Neural cell (in vitro differentiated cells): ENCODE measurements at regions not wholly inside any gene's neighbourhood (a gene's known extent, or its start where the extent isn't known, plus 50 kb on each side); places are given as distances from the start of the nearest gene placed in this dataset.

Experiments used
- H2AFZ ChIP-seq: fragments of 200-600, 300-800 bp; sonication (generic), shearing (Covaris generic); 2 replicates; pipeline ENCODE4 v1.6.0; 2014; ENCODE audit warnings: low read depth, mild to moderate bottlenecking, antibody characterized with exemption, low read length, moderate library complexity
- H3F3A ChIP-seq: fragments of 200-600 bp; shearing (Covaris generic); 2 replicates; pipeline ENCODE4 v1.6.1; 2016; ENCODE audit warnings: mild to moderate bottlenecking, moderate library complexity, mixed read lengths, antibody characterized with exemption, low read length; ENCODE audit not compliant: insufficient read depth, poor library complexity, severe bottlenecking
- H3K27ac ChIP-seq: fragments of 200-600, 300-800 bp; sonication (generic), shearing (Covaris generic); 2 replicates; pipeline ENCODE4 v1.5.1; 2014; ENCODE audit warnings: mild to moderate bottlenecking, low read length, moderate library complexity
- H3K27me3 ChIP-seq: fragments of 300-800, 200-600 bp; sonication (generic), shearing (Covaris generic); 2 replicates; pipeline ENCODE4 v1.6.0; 2014; ENCODE audit warnings: mild to moderate bottlenecking, low read depth, low read length, moderate library complexity; ENCODE audit not compliant: insufficient read depth
- H3K36me3 ChIP-seq: fragments of 300-800, 200-600 bp; sonication (generic), shearing (Covaris generic); 2 replicates; pipeline ENCODE4 v1.5.1; 2014; ENCODE audit warnings: mild to moderate bottlenecking, antibody characterized with exemption, low read length, moderate library complexity; ENCODE audit not compliant: insufficient read depth
- H3K4me2 ChIP-seq: fragments of 300-800, 200-600 bp; sonication (generic), shearing (Covaris generic); 2 replicates; pipeline ENCODE4 v1.6.0; 2014; ENCODE audit warnings: mild to moderate bottlenecking, low read length
- H3K4me3 ChIP-seq: fragments of 300-800, 200-600 bp; sonication (generic), shearing (Covaris generic); 2 replicates; pipeline ENCODE4 v1.5.1; 2014; ENCODE audit warnings: mild to moderate bottlenecking, low read length, moderate library complexity
- H3K79me2 ChIP-seq: fragments of 200-600 bp; shearing (Covaris generic); replicated peaks from 2 replicates; pipeline ENCODE4 v1.6.0; 2014; ENCODE audit warnings: mild to moderate bottlenecking, low read length, moderate library complexity; ENCODE audit not compliant: insufficient read depth
- H3K9ac ChIP-seq: fragments of 300-800, 200-600 bp; sonication (generic), shearing (Covaris generic); 2 replicates; pipeline ENCODE4 v1.6.1; 2016; ENCODE audit warnings: mild to moderate bottlenecking, low read length, mixed read lengths
- H3K9me2 ChIP-seq: fragments of 200-600 bp; shearing (Covaris generic); 2 replicates; pipeline ENCODE4 v1.6.1; 2016; ENCODE audit warnings: mild to moderate bottlenecking, low read length, mixed read lengths; ENCODE audit not compliant: insufficient read depth
- H3K9me3 ChIP-seq: fragments of 200-600, 300-800 bp; sonication (generic), shearing (Covaris generic); 2 replicates; pipeline ENCODE4 v1.6.1; 2016; ENCODE audit warnings: mild to moderate bottlenecking, mixed run types, low read length, moderate library complexity, mixed read lengths
- H4K20me1 ChIP-seq: fragments of 200-600 bp; shearing (Covaris generic); 2 replicates; pipeline ENCODE4 v1.6.1; 2016; ENCODE audit warnings: mild to moderate bottlenecking, mixed run types; ENCODE audit not compliant: insufficient read depth
- CTCF ChIP-seq: fragments of 450-650 bp; IDR thresholded peaks from 2 replicates; pipeline ENCODE4 v1.5.1; 2014; ENCODE audit warnings: antibody characterized with exemption, mild to moderate bottlenecking, moderate library complexity; ENCODE audit not compliant: poor library complexity, severe bottlenecking
- EP300 ChIP-seq: fragments of 450-650 bp; conservative IDR thresholded peaks from 2 replicates; pipeline ENCODE4 v1.6.1; 2014; ENCODE audit warnings: antibody characterized with exemption, mild to moderate bottlenecking, moderate library complexity; ENCODE audit not compliant: poor library complexity, severe bottlenecking
- EZH2 ChIP-seq: fragments of 200-600, 300-800 bp; shearing (Covaris generic), sonication (generic); IDR thresholded peaks from 2 replicates; pipeline ENCODE4 v1.6.1; 2014; ENCODE audit warnings: antibody characterized with exemption, low read length, borderline replicate concordance, mild to moderate bottlenecking; ENCODE audit not compliant: insufficient read depth, poor library complexity, severe bottlenecking
- MXI1 ChIP-seq: fragments of 450-650 bp; conservative IDR thresholded peaks from 2 replicates; pipeline ENCODE4 v1.6.1; 2014; ENCODE audit warnings: antibody characterized with exemption, mild to moderate bottlenecking; ENCODE audit not compliant: poor library complexity, severe bottlenecking
- POLR2AphosphoS5 ChIP-seq: IDR thresholded peaks from 2 replicates; pipeline ENCODE4 v1.6.1; 2012
- RAD21 ChIP-seq: fragments of 450-650 bp; conservative IDR thresholded peaks from 2 replicates; pipeline ENCODE4 v1.6.1; 2014; ENCODE audit warnings: antibody characterized with exemption, mild to moderate bottlenecking, moderate library complexity
- REST ChIP-seq: IDR thresholded peaks from 2 replicates; pipeline ENCODE4 v1.6.1; 2012; ENCODE audit warnings: borderline replicate concordance
- SMC3 ChIP-seq: fragments of 450-650 bp; conservative IDR thresholded peaks from 2 replicates; pipeline ENCODE4 v1.6.1; 2014; ENCODE audit warnings: antibody characterized with exemption, mild to moderate bottlenecking, moderate library complexity; ENCODE audit not compliant: poor library complexity
- TAF1 ChIP-seq: IDR thresholded peaks from 2 replicates; pipeline ENCODE4 v1.6.1; 2012; ENCODE audit warnings: low read depth

- H3K9ac ChIP-seq: no peak overlapping the region
- H3K27me3 ChIP-seq: no peaks in the 10 kb centered on the region
- TF ChIP-seq REST (no peak), TAF1 (no peak), MXI1 (no peak), POLR2AphosphoS5 (no peak), RAD21 (no peak), EP300 (no peak), EZH2 (no peak), CTCF (no peak), SMC3 (no peak)
- no peaks in the 10 kb centered on the region for H3F3A ChIP-seq
- no peaks in the 10 kb centered on the region for H4K20me1 ChIP-seq
- H3K36me3 ChIP-seq: no peaks in the 10 kb centered on the region
- no peak overlapping the region for H3K4me2 ChIP-seq
- H3K4me3 ChIP-seq: no peak overlapping the region
- no peak overlapping the region for H3K27ac ChIP-seq
- H3K9me3 ChIP-seq: no peaks in the 10 kb centered on the region
- H3K79me2 ChIP-seq: no peaks in the 10 kb centered on the region
- H2AFZ ChIP-seq: no peak overlapping the region
- no peaks in the 10 kb centered on the region for H3K9me2 ChIP-seq
Observed at GRCh38 chr2:56770490-56770889, 586.7 kb downstream of the CCDC85A start.

GRCh38 chr2:56784046-56784445, 600.3 kb downstream of the CCDC85A start:
- no peaks in the 10 kb centered on the region for H3F3A ChIP-seq
- H2AFZ ChIP-seq: no peak overlapping the region
- H3K4me2 ChIP-seq: no peak overlapping the region
- H4K20me1 ChIP-seq: no peaks in the 10 kb centered on the region
- no peaks in the 10 kb centered on the region for H3K36me3 ChIP-seq
- H3K9me3 ChIP-seq: no peaks in the 10 kb centered on the region
- H3K27me3 ChIP-seq: no peaks in the 10 kb centered on the region
- TF ChIP-seq RAD21: no peak
- no peak for TF ChIP-seq MXI1
- TF ChIP-seq TAF1: no peak
- TF ChIP-seq SMC3: no peak
- TF ChIP-seq REST: no peak
- TF ChIP-seq CTCF: no peak
- TF ChIP-seq EZH2: no peak
- no peak for TF ChIP-seq EP300
- no peak for TF ChIP-seq POLR2AphosphoS5
- H3K4me3 ChIP-seq: no peak overlapping the region
- H3K9ac ChIP-seq: no peak overlapping the region
- no peaks in the 10 kb centered on the region for H3K79me2 ChIP-seq
- H3K9me2 ChIP-seq: no peaks in the 10 kb centered on the region
- no peak overlapping the region for H3K27ac ChIP-seq
